ENCODE measurements at regions not wholly inside any gene's neighbourhood (a gene's known extent, or its start where the extent isn't known, plus 50 kb on each side); places are given as distances from the start of the nearest gene placed in this dataset.

DNA sequence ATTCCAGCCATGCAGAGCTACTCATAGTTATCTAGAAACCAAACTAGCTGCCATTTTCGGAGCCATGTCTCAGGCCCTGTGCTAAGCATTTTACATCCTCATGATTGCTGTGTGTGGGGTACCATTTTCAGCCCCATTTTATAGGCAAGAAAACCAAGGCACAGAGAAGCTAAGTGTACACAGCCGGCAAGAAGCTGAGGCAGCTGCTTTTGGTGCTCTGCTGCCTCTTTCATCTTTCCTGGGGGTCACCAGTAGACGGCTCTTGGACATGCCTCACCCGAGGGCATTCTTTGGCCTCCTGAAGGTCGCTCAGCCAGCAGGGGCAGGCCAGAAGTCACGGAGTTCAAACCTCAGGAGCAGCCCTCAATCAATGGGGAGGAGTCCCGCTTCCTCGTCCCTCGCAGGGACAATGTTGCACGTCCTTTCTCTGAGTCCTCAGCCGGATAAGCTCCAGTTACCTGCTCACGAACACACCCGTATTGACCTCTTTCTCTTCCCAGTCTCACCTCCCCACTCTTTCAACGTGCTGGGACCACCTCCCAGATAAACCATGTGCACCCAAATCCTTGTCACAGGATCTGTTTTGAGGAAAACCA lies 82.6 kb upstream of the BLCAP start:
- TF ChIP-seq BACH2 (CRISPR knock-in tag; IDR thresholded peaks at IDR 0.05; ENCODE audit: borderline replicate concordance) (no peak), RARB (CRISPR knock-in tag; IDR thresholded peaks at IDR 0.05) (no peak)
